HG02840 (cell line): ENCODE measurements at regions not wholly inside any gene's neighbourhood (a gene's known extent, or its start where the extent isn't known, plus 50 kb on each side); places are given as distances from the start of the nearest gene placed in this dataset.

Source experiments
- ATAC-seq: cut with Tn5 transposase; IDR thresholded peaks from one replicate; pipeline ENCODE4 v1.9.1; 2021; ENCODE audit warnings: mild to moderate bottlenecking, moderate library complexity, moderate number of reproducible peaks; ENCODE audit not compliant: unreplicated experiment, low FRiP score

- ATAC-seq = no peak
These were observed 230.9 kb downstream of the KLF6 start for GRCh38 chr10:3554121-3554522.

GRCh38 chr10:3552281-3552680 lies 232.7 kb downstream of the KLF6 start:
- no peak for ATAC-seq

- ATAC-seq = no peak
These were observed 233.2 kb downstream of the KLF6 start for GRCh38 chr10:3551761-3552160.

DNA sequence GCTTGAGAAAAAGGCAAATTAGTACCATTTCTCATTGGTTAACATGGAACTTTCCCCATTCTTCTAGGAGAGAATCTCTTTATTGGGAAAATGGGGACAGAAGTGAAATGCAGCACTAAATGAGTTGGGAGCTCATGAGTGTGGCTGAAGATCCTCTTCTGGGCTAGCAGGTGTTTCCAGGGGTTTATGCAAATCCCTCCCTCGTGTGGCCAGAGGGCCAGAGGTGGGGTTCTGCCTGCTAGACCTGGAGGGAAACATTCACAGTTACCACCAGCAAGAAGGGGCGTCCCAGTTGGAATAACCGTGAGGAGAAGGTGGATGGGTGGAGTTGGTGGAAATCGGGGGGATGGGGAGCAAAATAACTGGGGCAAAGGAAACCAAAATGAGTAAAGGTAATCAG lies 235.9 kb downstream of the KLF6 start:
- no peak for ATAC-seq

DNA sequence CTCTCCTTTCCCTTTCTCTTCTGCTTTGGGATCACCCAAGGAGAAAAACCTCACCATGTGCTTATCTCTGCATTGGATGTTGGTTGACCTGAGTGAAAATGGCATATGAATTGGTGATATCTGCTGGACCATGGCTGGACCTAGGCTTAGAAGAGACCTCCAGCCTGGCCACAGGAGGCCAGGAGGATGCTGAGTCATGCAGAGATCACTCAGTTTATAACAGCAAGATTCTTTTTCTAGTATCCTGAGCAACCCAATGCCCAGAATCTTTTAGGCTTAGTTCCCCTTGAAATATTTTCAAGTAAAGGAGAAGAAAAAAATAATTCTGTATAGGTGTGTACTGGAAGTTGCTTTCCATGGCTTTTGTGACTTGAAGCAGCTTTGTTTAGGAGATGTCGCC lies 236.3 kb downstream of the KLF6 start:
- ATAC-seq = no peak

DNA sequence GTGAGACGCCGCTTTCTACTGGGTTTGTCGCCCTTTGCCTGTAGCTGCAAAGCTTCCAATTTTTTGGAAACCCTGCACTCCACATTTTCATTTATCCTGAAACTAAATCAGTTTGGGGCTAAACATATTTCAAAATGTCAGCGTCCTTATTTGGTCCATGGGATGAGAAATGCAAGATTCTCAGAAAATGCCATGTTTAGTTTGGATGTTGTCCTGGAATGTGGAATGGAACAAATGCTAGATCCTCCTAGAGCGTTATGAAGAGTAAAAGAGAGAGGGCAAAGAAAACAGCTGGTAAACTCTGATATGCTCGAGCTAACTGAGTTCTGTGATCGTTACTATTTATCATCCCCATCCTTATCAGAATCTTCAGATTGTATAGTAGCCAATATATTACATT lies 236.9 kb downstream of the KLF6 start:
- no peak for ATAC-seq

DNA sequence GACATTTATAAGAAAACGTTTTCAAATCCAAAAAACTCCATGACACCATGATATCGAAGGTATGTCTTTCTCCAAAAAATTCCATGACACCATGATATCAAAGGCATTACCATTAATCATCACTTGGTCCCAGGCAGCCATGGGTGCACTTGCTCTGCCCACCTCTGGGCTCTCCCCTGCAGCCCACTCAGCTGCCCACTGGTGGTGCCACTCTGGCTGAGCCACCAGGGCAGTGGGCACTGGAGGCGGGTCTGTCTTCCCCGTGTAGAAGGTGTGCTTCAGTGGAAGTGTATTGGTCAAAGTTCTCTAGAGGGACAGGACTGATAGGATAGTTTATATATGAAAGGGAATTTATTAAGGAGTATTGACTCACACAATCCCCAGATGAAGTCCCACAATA lies 240.4 kb downstream of the KLF6 start:
- ATAC-seq = no peak

GRCh38 chr10:3542185-3542611 lies 242.8 kb downstream of the KLF6 start:
- no peak for ATAC-seq

DNA sequence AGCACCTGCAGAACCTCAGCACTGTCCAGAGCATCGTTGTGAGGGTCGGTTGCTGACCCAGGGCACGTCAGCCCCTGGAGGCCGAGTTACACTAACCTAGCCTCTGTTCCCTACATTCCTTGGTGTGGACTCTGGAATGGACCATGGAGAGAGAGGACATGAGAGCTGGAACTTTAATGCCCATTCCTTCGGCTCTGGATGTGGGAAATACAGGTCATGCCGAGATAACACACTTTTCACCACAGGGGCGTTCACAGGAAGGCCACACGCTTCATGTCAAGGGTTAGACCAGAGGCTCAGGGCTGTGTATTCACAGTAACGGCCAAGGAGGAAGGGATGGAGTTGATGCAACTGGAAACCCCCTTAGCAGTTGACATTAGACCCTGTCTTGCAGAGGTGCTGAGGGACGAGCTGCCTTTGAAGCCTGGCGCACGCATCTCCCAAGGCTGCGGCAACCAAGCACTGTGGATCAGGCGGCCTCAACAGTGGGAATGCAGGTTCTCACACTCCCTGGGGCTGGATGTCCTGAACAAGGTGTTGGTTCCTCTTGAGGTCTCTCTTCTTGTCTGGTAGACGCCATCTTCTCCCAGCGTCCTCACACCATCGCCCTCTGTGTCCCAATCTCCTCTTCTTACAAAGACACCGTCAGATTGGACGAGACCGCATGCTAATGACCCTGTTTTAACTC lies 245.2 kb downstream of the KLF6 start:
- no peak for ATAC-seq

- ATAC-seq = no peak
These were observed 246.1 kb downstream of the KLF6 start for GRCh38 chr10:3538656-3539531.

DNA sequence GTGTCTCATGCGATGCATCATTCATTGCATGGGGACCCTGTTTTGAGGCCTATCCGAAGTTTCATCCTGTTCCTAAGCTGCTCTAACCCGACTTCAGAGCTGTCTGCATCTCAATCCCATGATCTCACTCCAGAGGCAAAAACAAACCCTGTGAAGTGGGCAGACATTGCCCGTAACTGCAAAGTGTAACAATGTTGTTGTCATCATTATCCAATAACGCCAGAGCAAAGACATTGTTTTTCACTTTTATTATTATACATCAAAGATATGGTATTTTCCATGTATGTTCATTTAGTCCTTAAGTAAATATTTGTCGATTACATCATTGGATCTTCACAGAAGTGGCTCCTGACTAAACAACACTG lies 246.7 kb downstream of the KLF6 start:
- ATAC-seq = no peak

- no peak for ATAC-seq
These were observed 247.5 kb downstream of the KLF6 start for GRCh38 chr10:3537518-3537917.

DNA sequence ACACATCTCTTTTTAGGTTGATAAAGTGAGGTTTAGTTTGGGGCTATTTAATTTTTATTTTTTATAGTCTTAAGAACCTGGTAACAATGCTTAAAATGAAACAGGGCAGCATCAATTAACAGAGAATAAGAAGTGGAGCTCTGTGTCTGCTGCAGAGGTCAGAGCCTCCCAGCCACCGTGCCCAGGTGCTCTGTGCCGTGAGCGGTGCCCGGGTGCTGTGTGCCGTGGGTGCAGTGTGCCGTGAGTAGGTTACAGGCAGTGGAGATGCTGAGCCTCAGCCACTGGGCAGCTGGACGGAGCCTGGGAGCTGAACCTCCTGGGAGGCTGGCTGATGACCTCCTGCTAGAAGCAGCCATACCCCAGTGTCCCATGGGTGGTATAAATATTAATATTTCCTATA lies 250.0 kb downstream of the KLF6 start:
- no peak for ATAC-seq

DNA sequence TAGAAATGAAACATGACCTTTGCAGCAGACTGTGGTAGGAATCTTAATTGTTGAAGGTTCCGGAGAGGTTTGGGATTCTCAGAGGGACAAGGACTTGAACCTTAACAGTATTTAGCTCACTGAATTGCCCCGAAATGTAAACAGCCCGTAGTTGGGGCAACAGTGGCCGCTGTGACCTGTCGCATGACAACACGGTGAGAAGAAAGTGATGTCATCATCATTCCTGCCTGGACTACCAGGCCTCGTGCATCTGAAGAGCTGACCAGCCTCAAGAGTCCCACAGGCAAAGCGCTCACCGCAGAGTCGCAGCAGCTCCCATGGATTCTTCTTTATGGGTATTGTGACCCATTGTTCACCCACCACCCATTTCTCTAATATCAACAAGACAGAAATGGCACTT lies 250.6 kb downstream of the KLF6 start:
- ATAC-seq = no peak

DNA sequence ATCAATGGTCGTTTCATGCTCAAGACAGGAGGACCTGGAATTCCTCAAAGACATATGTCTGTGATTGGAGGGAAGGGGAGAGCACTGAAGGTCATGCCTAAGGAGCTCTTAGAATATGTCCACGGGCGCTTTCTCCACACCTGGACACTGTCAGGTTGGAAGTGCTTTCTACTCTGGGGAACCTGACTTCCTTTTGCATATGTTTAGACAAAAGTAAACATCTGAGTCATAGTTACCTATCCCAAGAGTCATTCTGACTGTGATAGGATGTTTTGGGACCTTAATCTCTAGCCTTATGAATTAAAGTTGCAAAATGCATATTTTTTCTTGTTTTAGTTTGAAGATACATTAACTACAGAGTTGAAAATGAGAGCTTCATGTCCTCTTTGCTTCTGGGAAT lies 251.7 kb downstream of the KLF6 start:
- no peak for ATAC-seq

- no peak for ATAC-seq
These were observed 252.4 kb downstream of the KLF6 start for GRCh38 chr10:3532644-3533043.

DNA sequence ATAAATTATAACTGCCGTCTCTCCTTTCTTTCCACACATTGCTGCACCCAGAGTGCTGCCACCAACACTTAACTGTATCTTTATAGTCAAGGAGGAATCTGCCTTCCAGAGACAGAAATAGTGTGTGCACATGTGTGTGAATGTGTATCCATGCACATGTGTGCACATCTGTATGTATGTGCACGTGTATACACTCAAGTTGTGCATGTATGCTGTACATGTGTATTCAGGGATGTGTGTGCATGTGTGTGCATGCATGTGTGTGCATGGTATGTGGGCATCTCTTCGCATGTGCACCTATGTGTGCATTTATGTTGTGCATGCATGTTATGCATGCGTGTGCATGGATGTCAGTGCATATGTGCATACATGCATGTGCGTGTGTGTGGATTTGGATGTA lies 253.3 kb downstream of the KLF6 start:
- no peak for ATAC-seq

DNA sequence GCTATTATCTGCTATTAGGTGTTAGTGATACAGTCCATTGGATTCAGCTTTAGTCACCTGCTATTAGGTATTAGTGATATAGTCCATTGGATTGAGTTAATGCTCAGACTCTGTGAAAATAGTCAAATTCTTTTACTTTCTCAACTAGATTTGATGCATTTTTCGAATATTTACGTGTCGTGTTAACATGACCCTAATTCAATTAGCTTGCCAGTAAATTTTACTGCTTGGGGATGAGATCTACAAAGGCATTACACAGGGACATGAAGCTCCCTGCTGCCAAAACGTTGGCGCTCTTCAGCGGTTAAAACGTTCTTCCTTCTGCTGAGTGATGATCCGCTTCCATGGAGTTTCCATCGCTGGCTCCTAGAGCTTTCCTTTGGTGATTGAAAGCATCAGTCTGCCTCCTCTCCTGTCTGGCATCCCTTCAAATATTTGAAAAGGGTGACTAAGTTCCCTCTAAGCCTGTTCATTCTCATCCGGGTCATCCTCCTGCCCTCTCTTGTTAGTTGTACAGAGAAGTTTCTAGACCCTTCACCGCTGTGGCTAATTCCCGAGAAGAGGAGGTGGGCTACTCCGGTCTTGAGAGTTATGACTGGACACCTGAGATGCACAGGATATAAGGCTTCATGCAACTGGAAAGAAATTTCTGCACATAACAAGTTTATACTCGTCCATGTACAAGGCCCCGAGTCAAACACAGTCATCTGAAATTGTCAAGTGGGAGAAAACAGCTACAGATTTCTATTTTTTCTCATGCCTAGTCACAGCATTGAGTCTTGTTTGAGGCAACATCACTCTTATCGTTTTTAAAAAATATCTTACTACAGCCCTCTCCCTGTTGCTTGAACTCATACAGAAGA lies 254.0 kb downstream of the KLF6 start:
- no peak for ATAC-seq

DNA sequence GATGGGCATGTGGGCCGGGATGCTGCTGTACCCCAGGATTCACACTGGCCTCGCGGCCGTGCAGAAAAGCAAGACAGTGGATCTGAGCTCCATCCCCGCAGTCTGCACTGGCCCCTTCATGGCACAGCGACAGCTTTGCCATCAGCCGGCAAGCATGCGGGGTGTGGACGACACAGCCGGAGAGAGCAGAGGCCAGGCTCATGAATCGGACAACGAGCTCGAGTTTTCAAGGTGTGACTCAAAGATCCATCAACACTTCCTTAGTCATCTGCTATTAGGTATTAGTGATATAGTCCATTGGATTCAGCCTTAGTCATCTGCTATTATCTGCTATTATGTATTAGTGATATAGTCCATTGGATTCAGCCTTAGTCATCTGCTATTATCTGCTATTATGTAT lies 254.7 kb downstream of the KLF6 start:
- ATAC-seq = no peak

- ATAC-seq = no peak
These were observed 255.3 kb downstream of the KLF6 start for GRCh38 chr10:3529691-3530090.

DNA sequence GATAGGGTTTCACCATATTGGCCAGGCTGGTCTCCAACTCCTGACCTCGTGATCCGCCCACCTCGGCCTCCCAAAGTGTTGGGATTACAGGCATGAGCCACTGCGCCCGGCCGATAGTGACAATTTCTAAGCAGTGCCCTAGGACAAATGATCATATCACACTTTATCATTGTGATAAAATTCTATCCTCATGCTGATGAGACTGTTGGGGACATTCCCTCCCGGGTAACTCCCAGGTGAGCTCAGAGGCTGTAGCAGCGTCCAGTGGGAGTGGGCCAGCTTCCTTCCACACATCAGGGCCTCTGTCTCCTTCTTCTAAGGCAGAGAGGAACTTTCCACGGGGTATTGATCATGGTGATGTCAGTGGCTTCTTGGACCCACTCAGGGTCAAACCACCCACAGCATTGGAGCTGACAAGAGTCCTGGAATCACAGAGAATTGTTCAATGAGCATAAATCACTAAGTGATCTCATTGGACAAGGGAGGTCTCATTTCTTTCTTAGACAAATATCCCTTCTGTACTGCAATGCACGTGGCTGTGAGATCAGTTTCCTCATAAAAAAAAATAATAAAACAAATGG lies 256.1 kb downstream of the KLF6 start:
- no peak for ATAC-seq
